OCI-LY7 (cell line): ENCODE measurements at regions not wholly inside any gene's neighbourhood (a gene's known extent, or its start where the extent isn't known, plus 50 kb on each side); places are given as distances from the start of the nearest gene placed in this dataset.
"Not testable (repeated sequence)": the region's sequence is repeated elsewhere in the genome, so short reads cannot be mapped to it uniquely, and the experiment has no call there.

Experiments
- EZH2phosphoT487 ChIP-seq: fragments of 200-600 bp; sonication (generic); IDR thresholded peaks from 2 replicates; pipeline ENCODE4 v1.6.1; 2018; ENCODE audit warnings: low read depth, borderline replicate concordance, mild to moderate bottlenecking, mixed run types, antibody characterized with exemption, low read length, moderate library complexity, mixed read lengths
- TF ChIP-seq, protein P1 (sequence below): fragments of 200-600 bp; sonication (generic); conservative IDR thresholded peaks from 2 replicates; pipeline ENCODE4 v1.5.1; 2014; ENCODE audit warnings: mild to moderate bottlenecking, antibody characterized with exemption, low read length, moderate library complexity, mixed read lengths

DNA sequence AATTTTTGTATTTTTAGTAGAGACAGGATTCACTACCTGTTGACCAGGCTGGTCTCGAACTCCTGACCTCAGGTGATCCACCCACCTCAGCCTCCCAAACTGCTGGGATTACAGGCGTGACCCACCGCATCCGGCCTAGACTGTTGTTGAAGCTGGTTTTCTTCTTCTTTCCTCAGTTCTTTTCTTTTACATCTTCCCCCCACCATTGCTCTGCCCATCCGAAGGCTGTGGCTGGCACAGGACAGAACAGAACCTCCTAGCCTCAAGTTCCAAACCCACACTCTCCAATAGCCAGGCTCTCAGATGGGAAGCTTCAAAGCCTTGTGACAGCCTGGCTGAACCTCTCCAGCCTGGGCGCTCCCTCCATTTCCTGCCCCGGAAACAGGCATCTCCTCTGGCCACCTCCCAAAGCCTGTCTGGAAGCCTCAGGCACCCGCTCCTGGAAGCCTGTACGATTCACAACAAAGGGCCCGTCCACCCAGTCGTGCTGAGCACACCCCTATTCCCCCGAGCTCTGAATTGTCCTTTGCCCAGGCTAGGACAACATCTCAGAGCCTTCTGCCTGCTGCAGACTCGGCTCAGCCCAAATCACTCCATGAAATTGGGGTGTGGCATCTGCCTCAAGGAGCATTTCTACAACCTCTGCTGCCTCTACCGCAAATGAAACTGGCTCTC lies 138.1 kb upstream of the C1QTNF3 start:
- TF ChIP-seq, protein P1, sequence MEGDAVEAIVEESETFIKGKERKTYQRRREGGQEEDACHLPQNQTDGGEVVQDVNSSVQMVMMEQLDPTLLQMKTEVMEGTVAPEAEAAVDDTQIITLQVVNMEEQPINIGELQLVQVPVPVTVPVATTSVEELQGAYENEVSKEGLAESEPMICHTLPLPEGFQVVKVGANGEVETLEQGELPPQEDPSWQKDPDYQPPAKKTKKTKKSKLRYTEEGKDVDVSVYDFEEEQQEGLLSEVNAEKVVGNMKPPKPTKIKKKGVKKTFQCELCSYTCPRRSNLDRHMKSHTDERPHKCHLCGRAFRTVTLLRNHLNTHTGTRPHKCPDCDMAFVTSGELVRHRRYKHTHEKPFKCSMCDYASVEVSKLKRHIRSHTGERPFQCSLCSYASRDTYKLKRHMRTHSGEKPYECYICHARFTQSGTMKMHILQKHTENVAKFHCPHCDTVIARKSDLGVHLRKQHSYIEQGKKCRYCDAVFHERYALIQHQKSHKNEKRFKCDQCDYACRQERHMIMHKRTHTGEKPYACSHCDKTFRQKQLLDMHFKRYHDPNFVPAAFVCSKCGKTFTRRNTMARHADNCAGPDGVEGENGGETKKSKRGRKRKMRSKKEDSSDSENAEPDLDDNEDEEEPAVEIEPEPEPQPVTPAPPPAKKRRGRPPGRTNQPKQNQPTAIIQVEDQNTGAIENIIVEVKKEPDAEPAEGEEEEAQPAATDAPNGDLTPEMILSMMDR, result not testable (repeated sequence)
- TF ChIP-seq EZH2phosphoT487, result not testable (repeated sequence)
